ENCODE measurements at regions not wholly inside any gene's neighbourhood (a gene's known extent, or its start where the extent isn't known, plus 50 kb on each side); places are given as distances from the start of the nearest gene placed in this dataset.

GRCh38 chrX:114050075-114050796 lies 533.6 kb upstream of the HTR2C start:
- FAIRE-seq (no peak), ATAC-seq (no peak), DNase-seq (ENCODE audit: low spot score) (no peak)
- no peak overlapping the region for H2AFZ ChIP-seq (ENCODE audit: low read length)
- no peaks in the 10 kb centered on the region for H4K20me1 ChIP-seq (ENCODE audit: insufficient read depth, low read length)
- no peak overlapping the region for H3K27ac ChIP-seq (ENCODE audit: extremely low read length, insufficient read depth, low read length)
- ChIA-PET POLR2A (no interaction called here), CTCF (ENCODE audit: low intra/inter-chr PET ratio, low total read pairs) (no interaction called here)
- no TSS peak for BruUV-seq (replicated peaks)
- TF ChIP-seq NFYB (CRISPR knock-in tag; IDR thresholded peaks at IDR 0.05) (no peak), RAD51 (IDR thresholded peaks at IDR 0.05; ENCODE audit: borderline replicate concordance) (peak; percentile 51; the same call in 1 of the 2 replicates), POLR2AphosphoS5 (IDR thresholded peaks at IDR 0.05; ENCODE audit: low read depth, low read length) (no peak), ZNF704 (CRISPR knock-in tag; IDR thresholded peaks at IDR 0.05; ENCODE audit: borderline replicate concordance) (no peak), TAF1 (CRISPR knock-in tag; IDR thresholded peaks at IDR 0.05) (no peak), ZBTB49 (CRISPR knock-in tag; IDR thresholded peaks at IDR 0.05; ENCODE audit: borderline replicate concordance) (no peak), USF2 (IDR thresholded peaks at IDR 0.05; ENCODE audit: low read depth, low read length) (peak; percentile 42; the same call in 1 of the 2 replicates), USF2 (CRISPR knock-in tag; IDR thresholded peaks at IDR 0.05; ENCODE audit: borderline replicate concordance) (no peak)
- TF ChIP-seq, protein P1, sequence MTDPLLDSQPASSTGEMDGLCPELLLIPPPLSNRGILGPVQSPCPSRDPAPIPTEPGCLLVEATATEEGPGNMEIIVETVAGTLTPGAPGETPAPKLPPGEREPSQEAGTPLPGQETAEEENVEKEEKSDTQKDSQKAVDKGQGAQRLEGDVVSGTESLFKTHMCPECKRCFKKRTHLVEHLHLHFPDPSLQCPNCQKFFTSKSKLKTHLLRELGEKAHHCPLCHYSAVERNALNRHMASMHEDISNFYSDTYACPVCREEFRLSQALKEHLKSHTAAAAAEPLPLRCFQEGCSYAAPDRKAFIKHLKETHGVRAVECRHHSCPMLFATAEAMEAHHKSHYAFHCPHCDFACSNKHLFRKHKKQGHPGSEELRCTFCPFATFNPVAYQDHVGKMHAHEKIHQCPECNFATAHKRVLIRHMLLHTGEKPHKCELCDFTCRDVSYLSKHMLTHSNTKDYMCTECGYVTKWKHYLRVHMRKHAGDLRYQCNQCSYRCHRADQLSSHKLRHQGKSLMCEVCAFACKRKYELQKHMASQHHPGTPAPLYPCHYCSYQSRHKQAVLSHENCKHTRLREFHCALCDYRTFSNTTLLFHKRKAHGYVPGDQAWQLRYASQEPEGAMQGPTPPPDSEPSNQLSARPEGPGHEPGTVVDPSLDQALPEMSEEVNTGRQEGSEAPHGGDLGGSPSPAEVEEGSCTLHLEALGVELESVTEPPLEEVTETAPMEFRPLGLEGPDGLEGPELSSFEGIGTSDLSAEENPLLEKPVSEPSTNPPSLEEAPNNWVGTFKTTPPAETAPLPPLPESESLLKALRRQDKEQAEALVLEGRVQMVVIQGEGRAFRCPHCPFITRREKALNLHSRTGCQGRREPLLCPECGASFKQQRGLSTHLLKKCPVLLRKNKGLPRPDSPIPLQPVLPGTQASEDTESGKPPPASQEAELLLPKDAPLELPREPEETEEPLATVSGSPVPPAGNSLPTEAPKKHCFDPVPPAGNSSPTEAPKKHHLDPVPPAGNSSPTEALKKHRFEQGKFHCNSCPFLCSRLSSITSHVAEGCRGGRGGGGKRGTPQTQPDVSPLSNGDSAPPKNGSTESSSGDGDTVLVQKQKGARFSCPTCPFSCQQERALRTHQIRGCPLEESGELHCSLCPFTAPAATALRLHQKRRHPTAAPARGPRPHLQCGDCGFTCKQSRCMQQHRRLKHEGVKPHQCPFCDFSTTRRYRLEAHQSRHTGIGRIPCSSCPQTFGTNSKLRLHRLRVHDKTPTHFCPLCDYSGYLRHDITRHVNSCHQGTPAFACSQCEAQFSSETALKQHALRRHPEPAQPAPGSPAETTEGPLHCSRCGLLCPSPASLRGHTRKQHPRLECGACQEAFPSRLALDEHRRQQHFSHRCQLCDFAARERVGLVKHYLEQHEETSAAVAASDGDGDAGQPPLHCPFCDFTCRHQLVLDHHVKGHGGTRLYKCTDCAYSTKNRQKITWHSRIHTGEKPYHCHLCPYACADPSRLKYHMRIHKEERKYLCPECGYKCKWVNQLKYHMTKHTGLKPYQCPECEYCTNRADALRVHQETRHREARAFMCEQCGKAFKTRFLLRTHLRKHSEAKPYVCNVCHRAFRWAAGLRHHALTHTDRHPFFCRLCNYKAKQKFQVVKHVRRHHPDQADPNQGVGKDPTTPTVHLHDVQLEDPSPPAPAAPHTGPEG (CRISPR knock-in tag; IDR thresholded peaks at IDR 0.05) = no peak
- H3K9me3 ChIP-seq (ENCODE audit: low read length) = no peaks in the 10 kb centered on the region
- 4% methylated on average over 2 of the region's 7 CpGs for WGBS (ENCODE audit: low lambda C conversion rate)
- no peaks in the 10 kb centered on the region for H3K79me2 ChIP-seq (ENCODE audit: insufficient read depth, low read length)
- in situ Hi-C loops (cut with HindIII; ENCODE audit: extremely low pct_ligation_motif_present, low pct_unique_long_range_greater_than_20kb) (no loop called here), intact Hi-C loops (cut with micrococcal nuclease; ENCODE audit: unreplicated experiment) (no loop called here)
- H3K9ac ChIP-seq (ENCODE audit: insufficient read depth, low read depth, low read length) = no peak overlapping the region
- H3K27me3 ChIP-seq (ENCODE audit: control insufficient read depth in 1 of 2, insufficient read depth in 2 of 2, low read length in 2 of 2) = no peaks in the 10 kb centered on the region
- H3K4me2 ChIP-seq (ENCODE audit: low read depth, low read length) = no peak overlapping the region
- no peaks in the 10 kb centered on the region for H3K36me3 ChIP-seq (replicated peaks in 1 of 2; ENCODE audit: control insufficient read depth in 1 of 2, insufficient read depth in 2 of 2, low read length in 2 of 2)
- no peaks in the 10 kb centered on the region for H3K4me1 ChIP-seq (ENCODE audit: insufficient read depth, low read length)
- H3K4me3 ChIP-seq (replicated peaks in 1 of 3; ENCODE audit: insufficient read depth in 1 of 3, low read depth in 2 of 3, low read length in 3 of 3) = no peak overlapping the region
